ELR (cell line): ENCODE measurements at regions not wholly inside any gene's neighbourhood (a gene's known extent, or its start where the extent isn't known, plus 50 kb on each side); places are given as distances from the start of the nearest gene placed in this dataset.
A peak's percentile ranks its signal among the peaks of the same experiment; 100 is the strongest.

Source experiments
- DNase-seq: peaks from one replicate; pipeline ENCODE4 v3.0.0-alpha.2; 2015; ENCODE audit warnings: low read depth

GRCh38 chr4:28973587-28974350 lies 1746.4 kb upstream of the PCDH7 start:
- peak; percentile 69 for DNase-seq

- no peak for DNase-seq
Measured at GRCh38 chr4:28976369-28976768, 1743.8 kb upstream of the PCDH7 start.

- no peak for DNase-seq
Measured at GRCh38 chr4:29002151-29002550, 1718.0 kb upstream of the PCDH7 start.

GRCh38 chr4:29005838-29006237 lies 1714.3 kb upstream of the PCDH7 start:
- no peak for DNase-seq

- no peak for DNase-seq
Measured at GRCh38 chr4:29009908-29010307, 1710.3 kb upstream of the PCDH7 start.

- DNase-seq, result no peak
Measured at GRCh38 chr4:29013341-29013740, 1706.8 kb upstream of the PCDH7 start.

- no peak for DNase-seq
Measured at GRCh38 chr4:29014555-29014954, 1705.6 kb upstream of the PCDH7 start.

GRCh38 chr4:29033703-29034102 lies 1686.5 kb upstream of the PCDH7 start:
- DNase-seq, result no peak

- no peak for DNase-seq
Measured at GRCh38 chr4:29037501-29037900, 1682.7 kb upstream of the PCDH7 start.

GRCh38 chr4:29043411-29043810 lies 1676.8 kb upstream of the PCDH7 start:
- DNase-seq, result no peak

GRCh38 chr4:29046186-29046585 lies 1674.0 kb upstream of the PCDH7 start:
- peak; percentile 67 for DNase-seq

GRCh38 chr4:29046781-29047180 lies 1673.4 kb upstream of the PCDH7 start:
- DNase-seq, result peak; percentile 78

GRCh38 chr4:29047341-29048041 lies 1672.7 kb upstream of the PCDH7 start:
- no peak for DNase-seq

GRCh38 chr4:29051381-29051965 lies 1668.7 kb upstream of the PCDH7 start:
- no peak for DNase-seq

- DNase-seq, result no peak
Measured at GRCh38 chr4:29052266-29052665, 1667.9 kb upstream of the PCDH7 start.

- no peak for DNase-seq
Measured at GRCh38 chr4:29058531-29058930, 1661.6 kb upstream of the PCDH7 start.

GRCh38 chr4:29066861-29067260 lies 1653.3 kb upstream of the PCDH7 start:
- DNase-seq, result peak; percentile 11

- no peak for DNase-seq
Measured at GRCh38 chr4:29073571-29073970, 1646.6 kb upstream of the PCDH7 start.

- no peak for DNase-seq
Measured at GRCh38 chr4:29075366-29075765, 1644.8 kb upstream of the PCDH7 start.

- peak; percentile 1 for DNase-seq
Measured at GRCh38 chr4:29079260-29079659, 1640.9 kb upstream of the PCDH7 start.

- peak; percentile 51 for DNase-seq
Measured at GRCh38 chr4:29081234-29081955, 1638.8 kb upstream of the PCDH7 start.

GRCh38 chr4:29082684-29083083 lies 1637.5 kb upstream of the PCDH7 start:
- no peak for DNase-seq

- DNase-seq, result no peak
Measured at GRCh38 chr4:29085748-29086147, 1634.4 kb upstream of the PCDH7 start.
